IPS DF 6.9 (cell line): ENCODE measurements at regions not wholly inside any gene's neighbourhood (a gene's known extent, or its start where the extent isn't known, plus 50 kb on each side); places are given as distances from the start of the nearest gene placed in this dataset.
"Not testable (repeated sequence)": the region's sequence is repeated elsewhere in the genome, so short reads cannot be mapped to it uniquely, and the experiment has no call there.

Source experiments
- DNase-seq: peaks from one replicate; pipeline ENCODE4 v3.0.0-alpha.2; 2013; ENCODE audit warnings: low read depth, low spot score
- H3K27ac ChIP-seq: one replicate; pipeline ENCODE4 v1.5.1; 2013; ENCODE audit warnings: low read length, control low read depth
- H3K27me3 ChIP-seq: 2 replicates; pipeline ENCODE4 v1.6.1; 2013; ENCODE audit warnings: mild to moderate bottlenecking, low read length; ENCODE audit not compliant: control insufficient read depth, insufficient read depth
- H3K36me3 ChIP-seq: 2 replicates; pipeline ENCODE4 v1.6.1; 2013; ENCODE audit warnings: low read length; ENCODE audit not compliant: control insufficient read depth, insufficient read depth
- H3K4me1 ChIP-seq: 2 replicates; pipeline ENCODE4 v1.6.1; 2013; ENCODE audit warnings: low read length; ENCODE audit not compliant: control insufficient read depth, insufficient read depth
- H3K4me3 ChIP-seq: 2 replicates; pipeline ENCODE4 v1.5.1; 2013; ENCODE audit warnings: mild to moderate bottlenecking, low read length
- H3K9me3 ChIP-seq: 2 replicates; pipeline ENCODE4 v1.6.1; 2013; ENCODE audit warnings: low read length, inconsistent platforms; ENCODE audit not compliant: control insufficient read depth, insufficient read depth
- WGBS: extraction: QIAGEN DNeasy Blood & Tissue Kit; methylation state at CpG from one replicate; pipeline ENCODE4 v1.1.7; 2013; ENCODE audit warnings: mixed read lengths, missing lambda C conversion rate; ENCODE audit not compliant: insufficient read length, insufficient coverage; 5-methylcytosine and 5-hydroxymethylcytosine counted together

DNA sequence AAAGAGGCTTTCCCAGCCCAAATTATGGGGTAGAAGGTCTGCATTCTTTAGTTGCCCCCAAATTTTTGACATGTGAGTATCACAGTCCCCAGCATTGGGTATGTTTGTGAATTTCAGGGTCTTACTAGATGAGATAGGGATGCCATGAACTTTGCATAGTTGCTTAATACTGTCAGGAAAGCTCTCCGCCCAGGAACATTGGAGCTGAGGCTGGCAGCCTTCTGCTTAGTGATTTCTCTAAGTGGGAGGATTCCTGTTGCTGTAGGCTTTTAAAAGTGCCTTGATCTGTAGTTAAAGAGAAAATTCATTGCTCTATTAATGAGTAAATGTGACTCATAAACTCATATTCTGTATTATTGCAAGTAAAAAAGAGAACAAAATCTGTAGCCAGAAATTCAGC, 206.9 kb downstream of the CAVIN4 start:
- no peak overlapping the region for H3K4me3 ChIP-seq
- no CpG with 5 or more reads among the region's 1 CpG for WGBS
- no peaks in the 10 kb centered on the region for H3K27me3 ChIP-seq
- H3K4me1 ChIP-seq, result no peaks in the 10 kb centered on the region
- no peaks in the 10 kb centered on the region for H3K36me3 ChIP-seq
- no peak for DNase-seq
- no peak overlapping the region for H3K27ac ChIP-seq
- H3K9me3 ChIP-seq, result no peaks in the 10 kb centered on the region

DNA sequence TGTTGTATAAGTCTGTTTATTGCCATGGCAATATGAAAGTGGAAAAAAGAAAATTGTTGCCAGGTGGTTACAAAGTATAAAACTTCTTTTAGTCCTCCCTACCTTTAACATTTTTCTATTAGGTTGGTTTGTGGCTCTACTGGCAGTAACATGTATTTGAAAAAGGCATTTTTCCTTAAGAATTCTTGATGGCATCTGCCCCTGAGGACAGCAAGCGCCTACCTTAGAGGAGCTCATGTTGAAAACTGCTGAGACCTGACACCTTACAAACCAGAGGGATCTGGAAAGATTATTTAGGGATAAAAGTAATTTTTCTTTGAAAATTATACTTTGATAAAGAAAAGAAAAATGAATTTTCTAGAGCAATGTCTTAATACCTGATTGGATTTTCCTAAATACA, 208.1 kb downstream of the CAVIN4 start:
- Histone ChIP-seq H3K27me3 (no peaks in the 10 kb centered on the region), H3K9me3 (no peaks in the 10 kb centered on the region), H3K4me3 (no peak overlapping the region), H3K27ac (no peak overlapping the region), H3K36me3 (no peaks in the 10 kb centered on the region), H3K4me1 (no peaks in the 10 kb centered on the region)
- no peak for DNase-seq
- no CpG with 5 or more reads among the region's 1 CpG for WGBS

DNA sequence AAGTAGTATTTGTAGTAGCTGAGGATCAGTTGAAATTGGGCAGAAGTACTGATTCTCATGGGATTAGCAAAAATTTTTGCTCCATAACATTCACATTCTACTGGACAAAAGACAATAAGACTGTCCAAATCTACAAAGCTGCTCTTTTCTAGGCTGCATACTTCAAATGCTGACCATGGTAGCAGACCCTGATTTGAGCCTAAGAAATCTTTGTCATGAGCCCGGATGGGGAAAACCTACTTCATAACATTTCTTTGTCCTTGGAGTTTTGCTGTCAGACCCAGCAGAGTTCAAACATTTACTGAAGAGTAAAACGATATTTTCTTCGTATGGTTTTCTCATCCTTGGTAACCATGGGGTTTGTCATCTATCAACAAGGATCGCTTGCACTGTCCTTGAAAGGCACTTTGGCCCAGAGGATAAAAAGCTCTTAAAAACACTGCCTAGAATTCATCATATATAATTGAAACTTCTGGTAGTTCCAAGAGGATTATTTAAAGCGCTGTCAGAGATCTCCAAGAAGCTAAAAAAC, 216.9 kb downstream of the CAVIN4 start:
- no peak for DNase-seq
- Histone ChIP-seq H3K36me3 (no peaks in the 10 kb centered on the region), H3K4me3 (no peak overlapping the region), H3K27ac (no peak overlapping the region), H3K27me3 (no peaks in the 10 kb centered on the region), H3K4me1 (no peaks in the 10 kb centered on the region), H3K9me3 (no peaks in the 10 kb centered on the region)
- WGBS, result no CpG with 5 or more reads among the region's 5 CpGs

DNA sequence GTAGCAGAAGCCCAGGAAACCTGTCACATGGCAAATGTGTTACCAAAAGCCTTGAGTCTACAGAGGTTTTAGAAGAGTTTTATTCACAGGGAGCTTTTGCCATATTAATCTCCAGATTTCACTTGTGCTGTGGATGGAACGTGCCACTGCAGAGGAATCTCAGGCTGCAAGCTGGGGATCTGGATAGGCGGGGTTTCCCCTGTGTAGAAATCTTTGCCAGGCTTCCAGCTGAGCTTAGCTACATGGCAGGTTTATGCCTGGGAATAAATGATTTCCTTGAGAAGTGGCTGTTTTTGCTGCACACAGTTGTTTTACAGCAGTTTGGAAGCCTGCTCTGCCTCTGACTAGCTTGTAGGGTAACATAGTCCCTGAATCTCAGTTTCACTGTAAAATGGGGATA, 224.6 kb upstream of the PLPPR1 start:
- H3K9me3 ChIP-seq, result no peaks in the 10 kb centered on the region
- H3K27me3 ChIP-seq, result no peaks in the 10 kb centered on the region
- DNase-seq, result no peak
- no CpG with 5 or more reads among the region's 2 CpGs for WGBS
- H3K4me1 ChIP-seq, result no peaks in the 10 kb centered on the region; the same call in 1 of the 2 replicates
- no peak overlapping the region for H3K4me3 ChIP-seq
- H3K27ac ChIP-seq, result no peak overlapping the region
- no peaks in the 10 kb centered on the region for H3K36me3 ChIP-seq

DNA sequence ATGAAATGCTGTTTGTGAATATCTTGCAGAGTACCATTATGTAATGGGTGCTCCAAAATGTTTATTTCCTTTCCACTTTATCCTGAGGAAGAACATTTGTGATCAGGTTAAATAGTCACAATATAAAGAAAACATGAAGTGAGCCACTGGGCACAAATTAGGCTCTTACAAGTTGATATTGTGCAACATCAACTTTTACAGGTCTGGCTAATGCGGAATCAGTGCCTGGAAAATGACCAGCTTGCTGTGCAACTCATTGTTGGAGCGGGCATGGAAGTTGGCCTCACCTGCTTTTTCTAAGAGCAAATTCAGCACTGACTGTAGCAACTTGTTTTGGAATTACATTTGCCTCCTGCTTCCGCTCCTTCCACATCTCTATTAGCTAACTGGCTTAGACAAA, 216.9 kb upstream of the PLPPR1 start:
- H3K36me3 ChIP-seq, result no peaks in the 10 kb centered on the region
- H3K9me3 ChIP-seq, result no peaks in the 10 kb centered on the region
- no peak overlapping the region for H3K27ac ChIP-seq
- H3K4me1 ChIP-seq, result no peaks in the 10 kb centered on the region
- no peak for DNase-seq
- H3K4me3 ChIP-seq, result no peak overlapping the region
- H3K27me3 ChIP-seq, result no peaks in the 10 kb centered on the region
- no CpG with 5 or more reads among the region's 3 CpGs for WGBS

DNA sequence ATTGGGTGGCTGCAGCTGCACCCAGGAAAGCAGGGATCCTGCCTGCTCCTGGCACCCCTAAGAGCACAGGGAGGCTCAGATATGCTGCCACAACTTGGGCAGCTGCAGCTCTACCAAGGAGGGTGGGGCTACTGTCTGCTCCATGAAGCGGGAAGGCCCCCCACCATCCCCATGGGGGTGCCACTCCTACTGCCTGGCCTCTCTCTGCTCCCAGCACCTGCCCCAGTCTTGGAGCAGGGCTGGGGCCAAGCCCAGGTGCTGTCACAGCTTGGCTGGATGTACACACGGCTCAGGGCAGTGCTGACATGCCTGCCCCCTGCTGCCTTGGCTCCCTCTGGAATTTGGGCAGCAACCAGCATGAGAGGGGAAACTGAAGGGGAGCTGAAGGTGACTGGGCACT, 214.7 kb upstream of the PLPPR1 start:
- whole genome bisulfite sequencing, result no CpG with 5 or more reads among the region's 2 CpGs
- no peaks in the 10 kb centered on the region for H3K27me3 ChIP-seq
- no peaks in the 10 kb centered on the region for H3K9me3 ChIP-seq
- no peaks in the 10 kb centered on the region for H3K4me1 ChIP-seq
- no peak overlapping the region for H3K27ac ChIP-seq
- no peaks in the 10 kb centered on the region for H3K36me3 ChIP-seq
- no peak for DNase-seq
- H3K4me3 ChIP-seq, result no peak overlapping the region

DNA sequence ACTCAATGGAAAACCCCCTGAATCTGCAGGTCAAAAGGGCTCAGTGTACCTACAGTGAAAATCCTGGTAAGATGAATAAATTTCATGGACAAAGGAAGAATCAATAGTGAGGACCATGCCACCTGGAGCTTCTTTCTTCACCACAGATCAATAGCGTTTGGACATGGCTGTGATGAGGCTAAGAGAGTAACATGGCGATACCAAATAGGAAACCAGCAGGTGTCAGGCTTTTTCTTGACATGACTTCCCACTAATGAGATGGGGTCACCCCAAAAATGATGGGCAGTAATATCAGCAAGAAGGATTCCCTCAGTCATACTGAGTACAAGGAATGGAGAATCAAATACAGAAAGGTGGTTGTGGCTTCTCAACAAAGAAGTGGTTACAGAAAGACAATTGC, 208.5 kb upstream of the PLPPR1 start:
- no peak overlapping the region for H3K4me3 ChIP-seq
- no peaks in the 10 kb centered on the region for H3K27me3 ChIP-seq
- no peaks in the 10 kb centered on the region for H3K4me1 ChIP-seq
- H3K36me3 ChIP-seq, result no peaks in the 10 kb centered on the region
- H3K27ac ChIP-seq, result no peak overlapping the region
- no peaks in the 10 kb centered on the region for H3K9me3 ChIP-seq
- no CpG with 5 or more reads among the region's 2 CpGs for WGBS
- DNase-seq, result no peak

DNA sequence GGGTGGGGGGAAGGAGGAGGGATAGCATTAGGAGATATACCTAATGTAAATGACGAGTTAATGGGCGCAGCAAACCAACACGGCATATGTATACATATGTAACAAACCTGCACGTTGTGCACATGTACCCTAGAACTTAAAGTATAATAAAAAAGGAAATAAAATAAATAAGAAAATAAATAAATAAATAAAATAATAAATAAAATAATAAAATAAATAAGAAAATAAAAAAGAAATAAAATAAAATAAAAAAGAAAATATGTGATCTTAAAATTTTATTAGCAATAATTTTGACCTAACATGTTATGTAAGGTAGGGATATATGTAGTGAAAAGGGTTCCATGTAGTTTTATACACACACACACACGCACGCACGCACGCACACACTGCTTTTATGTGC, 195.5 kb upstream of the PLPPR1 start:
- H3K4me3 ChIP-seq, H3K9me3 ChIP-seq, DNase-seq, H3K27me3 ChIP-seq, H3K36me3 ChIP-seq, H3K27ac ChIP-seq, H3K4me1 ChIP-seq: not testable (repeated sequence)
- no CpG with 5 or more reads among the region's 8 CpGs for WGBS

DNA sequence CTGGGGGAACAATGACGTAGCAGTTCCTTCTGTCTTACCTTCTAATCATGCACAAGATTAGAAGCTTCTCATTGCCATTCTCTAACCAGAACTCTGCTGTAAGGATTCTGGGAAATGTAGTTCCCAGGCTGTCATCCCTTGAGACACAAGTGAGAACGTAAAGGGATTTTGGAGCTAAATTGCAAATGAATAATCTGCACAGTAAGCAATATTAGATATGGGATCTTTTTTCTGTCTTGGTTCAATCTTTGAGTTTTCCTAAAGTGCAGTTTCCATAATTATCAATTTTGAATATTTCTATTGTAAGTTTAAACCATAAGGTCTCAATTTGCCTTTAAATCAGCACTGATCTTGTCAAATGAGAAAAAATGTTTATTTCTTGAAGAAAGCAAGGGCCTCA, 189.7 kb upstream of the PLPPR1 start:
- H3K27ac ChIP-seq, result no peak overlapping the region
- WGBS, result no CpG with 5 or more reads among the region's 2 CpGs
- H3K36me3 ChIP-seq, result no peaks in the 10 kb centered on the region
- no peak for DNase-seq
- no peaks in the 10 kb centered on the region for H3K9me3 ChIP-seq
- no peaks in the 10 kb centered on the region for H3K27me3 ChIP-seq
- no peak overlapping the region for H3K4me3 ChIP-seq
- no peaks in the 10 kb centered on the region for H3K4me1 ChIP-seq

DNA sequence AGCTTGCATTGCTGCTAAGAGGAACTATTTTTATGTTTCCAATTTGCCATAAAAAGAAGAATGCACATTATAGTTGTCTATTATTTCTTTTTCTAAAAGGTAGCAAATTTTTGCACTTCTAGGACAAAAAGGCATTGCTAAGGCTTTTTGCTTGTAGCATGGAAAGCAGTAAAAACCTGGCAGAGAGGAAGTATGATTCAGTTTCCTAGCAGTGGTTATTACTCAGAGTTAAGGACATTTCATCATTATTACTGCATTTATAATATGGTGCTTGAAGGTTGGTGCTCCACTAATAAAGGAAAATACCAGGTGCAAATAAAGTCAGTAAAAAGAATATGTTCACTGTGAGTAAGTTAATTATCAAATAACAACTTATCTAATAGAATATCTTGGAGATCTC, 179.8 kb upstream of the PLPPR1 start:
- Histone ChIP-seq H3K27ac (no peak overlapping the region), H3K4me1 (no peaks in the 10 kb centered on the region)

DNA sequence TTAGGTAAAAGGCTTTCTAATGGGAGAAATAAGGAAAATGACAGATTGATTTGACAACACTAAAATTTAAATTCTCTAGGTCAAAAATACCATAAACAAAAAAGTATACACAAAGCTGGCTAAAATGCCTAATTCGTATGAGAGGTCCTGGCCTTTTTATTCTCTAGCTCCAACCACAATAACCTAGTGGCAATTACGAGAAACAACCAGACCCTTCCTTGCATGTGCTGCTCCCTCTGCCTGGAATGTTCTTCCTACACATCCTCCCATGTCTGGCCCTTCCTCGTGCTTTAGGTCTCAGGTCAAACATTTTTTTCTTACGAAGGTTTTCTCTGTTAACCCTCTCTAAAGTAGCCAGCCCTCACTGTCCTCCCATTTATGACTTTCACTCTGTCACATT, 176.4 kb upstream of the PLPPR1 start:
- Histone ChIP-seq H3K27me3 (no peaks in the 10 kb centered on the region), H3K27ac (no peak overlapping the region), H3K9me3 (no peaks in the 10 kb centered on the region), H3K36me3 (no peaks in the 10 kb centered on the region), H3K4me1 (no peaks in the 10 kb centered on the region), H3K4me3 (no peak overlapping the region)
- no peak for DNase-seq
- WGBS, result no CpG with 5 or more reads among the region's 4 CpGs

More for the DNA sequence above, 179.8 kb upstream of the PLPPR1 start:
- Histone ChIP-seq H3K9me3 (no peaks in the 10 kb centered on the region), H3K4me3 (no peak overlapping the region), H3K27me3 (no peaks in the 10 kb centered on the region), H3K36me3 (no peaks in the 10 kb centered on the region)
- DNase-seq, result no peak
